LNCAP (cell line): ENCODE measurements at regions not wholly inside any gene's neighbourhood (a gene's known extent, or its start where the extent isn't known, plus 50 kb on each side); places are given as distances from the start of the nearest gene placed in this dataset.

Experiments
- TF ChIP-seq, protein P1 (sequence below): fragments of 450-650 bp; IDR thresholded peaks from 2 replicates; pipeline ENCODE4 v1.5.1; 2017; ENCODE audit warnings: mild to moderate bottlenecking

DNA sequence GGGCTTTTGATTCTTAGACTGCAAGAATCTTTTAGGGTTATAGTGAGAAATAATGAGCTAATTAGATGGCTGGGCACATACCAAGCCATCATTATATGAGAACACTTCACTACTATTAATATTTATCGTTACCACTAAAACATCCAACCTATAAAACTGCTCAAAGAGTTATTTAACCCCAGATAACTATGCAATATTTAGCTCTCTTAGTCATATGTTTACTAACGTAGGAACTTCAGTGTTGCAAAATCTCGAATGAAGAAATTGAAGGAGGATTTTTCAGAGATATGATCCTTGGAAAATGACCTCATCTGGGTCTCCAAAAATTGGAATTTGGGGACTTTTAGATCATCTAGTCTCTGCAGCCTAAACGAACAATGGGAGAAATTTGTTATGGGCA lies 265.0 kb upstream of the RPS6KA3 start:
- TF ChIP-seq, protein P1, sequence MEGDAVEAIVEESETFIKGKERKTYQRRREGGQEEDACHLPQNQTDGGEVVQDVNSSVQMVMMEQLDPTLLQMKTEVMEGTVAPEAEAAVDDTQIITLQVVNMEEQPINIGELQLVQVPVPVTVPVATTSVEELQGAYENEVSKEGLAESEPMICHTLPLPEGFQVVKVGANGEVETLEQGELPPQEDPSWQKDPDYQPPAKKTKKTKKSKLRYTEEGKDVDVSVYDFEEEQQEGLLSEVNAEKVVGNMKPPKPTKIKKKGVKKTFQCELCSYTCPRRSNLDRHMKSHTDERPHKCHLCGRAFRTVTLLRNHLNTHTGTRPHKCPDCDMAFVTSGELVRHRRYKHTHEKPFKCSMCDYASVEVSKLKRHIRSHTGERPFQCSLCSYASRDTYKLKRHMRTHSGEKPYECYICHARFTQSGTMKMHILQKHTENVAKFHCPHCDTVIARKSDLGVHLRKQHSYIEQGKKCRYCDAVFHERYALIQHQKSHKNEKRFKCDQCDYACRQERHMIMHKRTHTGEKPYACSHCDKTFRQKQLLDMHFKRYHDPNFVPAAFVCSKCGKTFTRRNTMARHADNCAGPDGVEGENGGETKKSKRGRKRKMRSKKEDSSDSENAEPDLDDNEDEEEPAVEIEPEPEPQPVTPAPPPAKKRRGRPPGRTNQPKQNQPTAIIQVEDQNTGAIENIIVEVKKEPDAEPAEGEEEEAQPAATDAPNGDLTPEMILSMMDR, result no peak

DNA sequence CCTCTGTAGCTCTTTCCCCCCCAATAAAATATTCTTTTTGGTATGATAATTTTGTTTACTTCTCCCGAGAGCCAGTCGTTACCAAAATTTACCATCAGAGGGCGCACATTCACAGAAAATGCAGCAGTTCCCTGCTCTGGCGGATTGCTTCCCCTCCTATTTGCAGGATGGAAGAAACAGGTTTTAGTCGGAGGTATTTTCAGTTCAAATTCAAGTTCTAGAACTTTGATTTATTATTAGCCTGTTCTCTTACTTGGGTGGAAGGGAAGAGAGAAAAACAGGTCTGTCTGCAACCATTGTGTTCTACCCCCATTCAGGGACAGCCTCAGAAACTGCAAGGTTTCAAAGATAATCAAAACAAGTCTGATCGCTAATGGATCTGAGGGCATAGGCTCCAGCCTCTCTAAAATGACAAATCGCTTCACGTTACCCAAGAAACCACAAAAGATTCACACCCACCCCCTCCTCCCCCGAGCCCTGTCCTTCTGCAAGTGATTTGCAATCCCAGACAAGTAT lies 263.8 kb upstream of the RPS6KA3 start:
- TF ChIP-seq, protein P1, result peak; percentile 59

DNA sequence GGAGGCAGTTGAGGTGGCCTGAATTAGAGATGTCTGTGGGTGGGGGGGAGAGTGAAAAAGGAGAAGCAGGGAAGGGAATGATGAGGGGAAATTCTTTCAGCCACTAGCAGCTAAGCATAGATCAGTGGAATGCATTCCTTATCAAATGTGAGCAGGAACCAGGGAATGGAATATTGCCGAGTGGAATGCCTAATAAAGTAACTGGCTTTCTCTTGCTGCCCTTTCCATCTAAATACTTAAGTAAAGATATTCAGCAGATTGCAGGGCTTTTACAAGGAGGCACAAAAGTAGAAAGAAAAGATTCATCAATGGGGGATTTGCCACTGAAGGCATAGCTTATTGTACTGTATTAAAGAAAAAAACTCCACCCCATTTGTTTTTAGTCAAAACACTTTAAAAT lies 263.0 kb upstream of the RPS6KA3 start:
- TF ChIP-seq, protein P1, result no peak

DNA sequence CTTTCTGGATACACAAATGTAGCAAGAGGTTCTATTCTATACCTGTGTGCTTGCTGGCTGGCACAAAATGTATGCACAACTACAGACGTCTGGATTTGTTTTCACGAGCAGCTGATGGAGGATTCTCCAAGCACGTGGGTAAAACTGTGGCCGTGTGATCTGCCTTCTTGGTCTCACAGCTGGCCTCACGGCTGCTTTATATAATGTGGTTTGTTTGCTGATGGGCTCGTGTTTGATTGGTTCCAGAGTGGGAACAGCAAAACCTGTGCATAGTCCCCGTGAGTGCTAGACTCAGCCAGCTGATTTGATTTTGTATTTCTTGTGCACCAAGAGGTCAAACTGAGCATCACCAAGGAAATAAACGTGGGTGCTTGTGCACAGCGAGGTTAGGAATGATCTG lies 262.6 kb upstream of the RPS6KA3 start:
- TF ChIP-seq, protein P1, result no peak

DNA sequence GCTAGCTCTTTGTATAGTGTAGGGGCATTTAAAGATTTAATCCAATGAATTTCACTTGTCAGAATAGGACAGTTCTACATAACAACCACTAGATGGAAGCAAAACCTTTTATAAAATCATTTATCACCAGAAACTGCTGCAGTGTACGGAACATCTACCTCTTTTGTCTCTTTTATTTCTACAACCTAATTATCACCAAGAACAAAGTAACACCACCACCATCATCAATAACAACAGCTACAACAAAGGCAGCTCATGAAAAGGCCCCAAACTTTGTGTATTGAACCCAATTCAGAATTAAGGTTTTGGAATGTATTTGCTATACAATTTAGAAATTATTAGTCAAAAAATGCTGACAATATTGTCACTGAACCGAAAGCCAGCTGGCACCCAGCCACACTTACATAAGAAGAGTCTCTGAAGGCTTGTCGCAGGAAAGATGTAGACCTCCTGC lies 260.9 kb upstream of the RPS6KA3 start:
- TF ChIP-seq, protein P1, result peak; percentile 41; the same call in 1 of the 2 replicates

DNA sequence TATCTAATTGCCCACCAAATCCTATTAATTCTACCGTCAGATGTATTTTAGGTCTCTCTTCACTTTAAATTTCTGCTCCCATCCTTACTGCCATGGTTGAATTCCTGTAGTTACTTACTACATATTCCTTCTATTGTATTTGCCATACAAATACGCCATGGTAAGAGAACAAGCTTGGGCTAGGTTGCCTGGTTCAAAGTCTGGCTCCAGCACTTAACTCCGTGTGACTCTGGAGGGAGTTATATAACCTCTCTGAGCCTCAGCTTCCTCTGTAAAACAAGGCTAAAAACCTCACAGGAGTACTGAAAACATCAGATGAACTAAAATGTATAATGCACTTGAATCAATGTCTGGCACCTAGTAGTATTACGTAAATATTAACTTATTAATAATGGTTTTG lies 260.3 kb upstream of the RPS6KA3 start:
- TF ChIP-seq, protein P1, result no peak

DNA sequence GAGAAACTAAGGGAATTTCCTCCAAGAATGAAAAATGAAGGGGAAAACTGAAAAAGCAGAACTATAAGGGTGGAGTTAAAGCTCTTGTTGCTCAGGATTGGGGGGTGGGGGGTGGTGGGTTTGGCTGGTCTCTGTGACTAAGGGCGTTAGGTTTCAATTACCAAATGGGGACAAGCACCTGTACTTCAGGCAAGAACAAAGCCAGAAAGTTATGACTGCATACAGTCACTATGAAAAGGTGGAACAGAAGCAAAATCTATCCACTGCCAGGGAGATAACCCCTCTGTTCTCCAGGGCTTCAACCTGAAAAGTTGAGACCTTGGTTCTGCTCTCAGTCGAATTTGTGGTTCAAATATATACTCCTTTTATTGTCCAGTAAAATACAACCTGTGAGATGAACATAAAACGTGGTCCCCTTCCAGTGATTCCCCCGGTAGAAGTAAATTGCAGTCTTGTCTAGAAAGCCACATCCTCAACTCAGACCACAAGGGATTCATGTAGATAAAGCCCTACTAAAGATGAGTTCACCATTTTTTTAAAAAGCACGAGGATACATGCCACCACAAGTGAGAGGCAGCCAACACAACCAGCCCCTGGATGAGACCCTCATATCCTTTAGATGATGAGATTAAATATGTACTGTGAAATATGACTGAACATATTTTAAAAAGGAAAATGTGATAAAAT lies 257.1 kb upstream of the RPS6KA3 start:
- TF ChIP-seq, protein P1, result no peak
